Progenitor cell of endocrine pancreas (in vitro differentiated cells): ENCODE measurements at regions not wholly inside any gene's neighbourhood (a gene's known extent, or its start where the extent isn't known, plus 50 kb on each side); places are given as distances from the start of the nearest gene placed in this dataset.

Source experiments
- DNase-seq: peaks from one replicate; pipeline ENCODE4 v3.0.0; 2021; ENCODE audit warnings: low spot score; ENCODE audit not compliant: unreplicated experiment
- H3K27ac Mint-ChIP-seq: 2 replicates; pipeline ENCODE4 v1.8.0; 2021; ENCODE audit warnings: mild to moderate bottlenecking, moderate library complexity, mixed read lengths
- H3K27me3 Mint-ChIP-seq: 2 replicates; pipeline ENCODE4 v1.8.0; 2021; ENCODE audit warnings: mixed read lengths
- H3K36me3 Mint-ChIP-seq: 2 replicates; pipeline ENCODE4 v1.8.0; 2022; ENCODE audit warnings: mixed read lengths; ENCODE audit not compliant: insufficient read depth
- H3K4me1 Mint-ChIP-seq: 2 replicates; pipeline ENCODE4 v1.8.0; 2021; ENCODE audit warnings: low read depth, mixed read lengths
- H3K4me3 Mint-ChIP-seq: 2 replicates; pipeline ENCODE4 v1.8.0; 2021; ENCODE audit warnings: low read depth, mild to moderate bottlenecking, moderate library complexity, mixed read lengths
- H3K9me3 Mint-ChIP-seq: 2 replicates; pipeline ENCODE4 v1.8.0; 2021; ENCODE audit warnings: low read depth, mixed read lengths
- CTCF ChIP-seq: fragments of 200-600 bp; sonication (generic); IDR thresholded peaks from one replicate; pipeline ENCODE4 v1.5.0; 2021; ENCODE audit warnings: antibody characterized with exemption, mild to moderate bottlenecking; ENCODE audit not compliant: unreplicated experiment

GRCh38 chr6:9461188-9461587 is 953.7 kb downstream of the TFAP2A start:
- no peak for TF ChIP-seq CTCF
- H3K27ac Mint-ChIP-seq, result no peak overlapping the region
- no peaks in the 10 kb centered on the region for H3K9me3 Mint-ChIP-seq
- H3K4me1 Mint-ChIP-seq, result no peaks in the 10 kb centered on the region
- no peaks in the 10 kb centered on the region for H3K27me3 Mint-ChIP-seq
- no peak for DNase-seq
- no peak overlapping the region for H3K4me3 Mint-ChIP-seq
- H3K36me3 Mint-ChIP-seq, result no peaks in the 10 kb centered on the region

GRCh38 chr6:9458424-9458823 is 956.5 kb downstream of the TFAP2A start:
- H3K27me3 Mint-ChIP-seq, result no peaks in the 10 kb centered on the region
- H3K27ac Mint-ChIP-seq, result no peak overlapping the region
- no peak overlapping the region for H3K4me3 Mint-ChIP-seq
- no peaks in the 10 kb centered on the region for H3K4me1 Mint-ChIP-seq
- no peak for TF ChIP-seq CTCF
- H3K9me3 Mint-ChIP-seq, result no peaks in the 10 kb centered on the region
- no peak for DNase-seq
- H3K36me3 Mint-ChIP-seq, result no peaks in the 10 kb centered on the region

GRCh38 chr6:9455864-9456658 is 958.8 kb downstream of the TFAP2A start:
- H3K4me1 Mint-ChIP-seq, result no peaks in the 10 kb centered on the region
- no peaks in the 10 kb centered on the region for H3K27me3 Mint-ChIP-seq
- no peak overlapping the region for H3K4me3 Mint-ChIP-seq
- no peak for DNase-seq
- H3K36me3 Mint-ChIP-seq, result no peaks in the 10 kb centered on the region
- no peaks in the 10 kb centered on the region for H3K9me3 Mint-ChIP-seq
- H3K27ac Mint-ChIP-seq, result no peak overlapping the region
- no peak for TF ChIP-seq CTCF

GRCh38 chr6:9439621-9440330 is 975.1 kb downstream of the TFAP2A start:
- H3K36me3 Mint-ChIP-seq, result peaks cover 3% of the 10 kb centered on the region
- no peaks in the 10 kb centered on the region for H3K4me1 Mint-ChIP-seq
- H3K9me3 Mint-ChIP-seq, result peaks cover 8% of the 10 kb centered on the region
- no peaks in the 10 kb centered on the region for H3K27me3 Mint-ChIP-seq
- H3K4me3 Mint-ChIP-seq, result no peak overlapping the region
- TF ChIP-seq CTCF, result no peak
- DNase-seq, result no peak
- no peak overlapping the region for H3K27ac Mint-ChIP-seq

GRCh38 chr6:9437836-9438235 is 977.0 kb downstream of the TFAP2A start:
- H3K9me3 Mint-ChIP-seq, result peaks cover 3% of the 10 kb centered on the region

More at GRCh38 chr6:9437836-9438235, 977.0 kb downstream of the TFAP2A start:
- Mint-ChIP-seq H3K27me3 (no peaks in the 10 kb centered on the region), H3K4me3 (no peak overlapping the region), H3K36me3 (no peaks in the 10 kb centered on the region), H3K27ac (no peak overlapping the region), H3K4me1 (no peaks in the 10 kb centered on the region)
- no peak for TF ChIP-seq CTCF
- no peak for DNase-seq
